ENCODE measurements at regions not wholly inside any gene's neighbourhood (a gene's known extent, or its start where the extent isn't known, plus 50 kb on each side); places are given as distances from the start of the nearest gene placed in this dataset.

DNA sequence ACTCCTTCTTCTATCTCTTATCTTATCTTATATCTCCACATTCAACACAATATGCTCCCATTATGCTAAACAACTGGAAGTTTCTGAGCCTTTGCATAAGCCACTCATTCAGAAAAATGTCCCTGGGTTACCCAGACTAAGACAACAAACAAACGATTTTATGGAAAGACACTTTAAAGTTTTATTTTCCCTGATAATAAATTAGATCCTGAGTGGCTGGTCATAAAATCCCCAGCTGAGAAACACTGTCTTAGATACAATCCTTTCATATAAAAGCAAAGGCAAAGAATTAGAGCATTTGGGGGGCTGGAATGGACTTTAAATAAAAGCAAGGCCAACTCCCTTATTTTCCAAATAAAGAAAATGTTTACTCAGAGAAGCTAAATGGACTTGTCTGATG, 322.3 kb downstream of the GBE1 start:
- TF ChIP-seq, protein P1, sequence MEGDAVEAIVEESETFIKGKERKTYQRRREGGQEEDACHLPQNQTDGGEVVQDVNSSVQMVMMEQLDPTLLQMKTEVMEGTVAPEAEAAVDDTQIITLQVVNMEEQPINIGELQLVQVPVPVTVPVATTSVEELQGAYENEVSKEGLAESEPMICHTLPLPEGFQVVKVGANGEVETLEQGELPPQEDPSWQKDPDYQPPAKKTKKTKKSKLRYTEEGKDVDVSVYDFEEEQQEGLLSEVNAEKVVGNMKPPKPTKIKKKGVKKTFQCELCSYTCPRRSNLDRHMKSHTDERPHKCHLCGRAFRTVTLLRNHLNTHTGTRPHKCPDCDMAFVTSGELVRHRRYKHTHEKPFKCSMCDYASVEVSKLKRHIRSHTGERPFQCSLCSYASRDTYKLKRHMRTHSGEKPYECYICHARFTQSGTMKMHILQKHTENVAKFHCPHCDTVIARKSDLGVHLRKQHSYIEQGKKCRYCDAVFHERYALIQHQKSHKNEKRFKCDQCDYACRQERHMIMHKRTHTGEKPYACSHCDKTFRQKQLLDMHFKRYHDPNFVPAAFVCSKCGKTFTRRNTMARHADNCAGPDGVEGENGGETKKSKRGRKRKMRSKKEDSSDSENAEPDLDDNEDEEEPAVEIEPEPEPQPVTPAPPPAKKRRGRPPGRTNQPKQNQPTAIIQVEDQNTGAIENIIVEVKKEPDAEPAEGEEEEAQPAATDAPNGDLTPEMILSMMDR (IDR thresholded peaks at IDR 0.05) = no peak

DNA sequence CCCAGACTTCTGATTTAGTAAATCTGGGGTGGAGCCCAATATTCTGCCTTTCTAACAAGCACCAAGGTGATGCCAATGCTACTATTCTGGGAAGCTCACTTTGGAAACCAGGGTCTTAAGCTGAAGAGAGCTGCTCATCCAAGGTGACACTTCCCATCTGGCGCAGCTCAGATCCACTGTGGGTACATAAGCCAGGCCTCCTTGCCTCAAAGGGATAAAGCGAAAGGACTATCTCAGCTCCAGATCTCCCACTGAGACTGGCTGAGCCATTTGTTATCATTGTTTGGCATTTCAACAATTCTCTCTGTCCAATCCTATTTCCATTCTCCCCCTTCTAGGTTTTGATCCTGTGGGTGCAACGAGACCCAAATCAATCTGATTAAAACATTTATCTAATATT, 323.8 kb downstream of the GBE1 start:
- TF ChIP-seq, protein P1 (IDR thresholded peaks at IDR 0.05) = no peak

DNA sequence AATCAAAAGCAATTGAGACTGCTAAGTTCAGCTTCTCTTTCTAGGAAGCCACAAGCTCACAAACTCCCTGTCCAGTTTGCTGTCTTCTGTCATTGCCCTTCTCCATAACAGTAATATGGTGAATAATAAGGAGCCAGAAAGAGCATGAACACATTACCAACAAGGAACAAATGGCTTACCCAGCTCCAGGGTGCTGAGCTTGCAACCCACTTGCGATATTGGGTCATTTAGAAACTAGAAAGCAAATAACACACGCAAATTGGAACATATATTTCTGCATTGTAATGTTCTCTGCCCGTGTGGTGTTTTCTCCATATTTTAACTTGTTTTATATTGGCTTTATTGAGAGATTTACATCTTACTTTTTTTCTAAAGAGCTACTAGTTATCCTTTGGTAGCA, 325.3 kb downstream of the GBE1 start:
- TF ChIP-seq, protein P1 (IDR thresholded peaks at IDR 0.05) = no peak

GRCh38 chr3:81435050-81435449, 326.4 kb downstream of the GBE1 start:
- TF ChIP-seq, protein P1 (IDR thresholded peaks at IDR 0.05) = no peak

DNA sequence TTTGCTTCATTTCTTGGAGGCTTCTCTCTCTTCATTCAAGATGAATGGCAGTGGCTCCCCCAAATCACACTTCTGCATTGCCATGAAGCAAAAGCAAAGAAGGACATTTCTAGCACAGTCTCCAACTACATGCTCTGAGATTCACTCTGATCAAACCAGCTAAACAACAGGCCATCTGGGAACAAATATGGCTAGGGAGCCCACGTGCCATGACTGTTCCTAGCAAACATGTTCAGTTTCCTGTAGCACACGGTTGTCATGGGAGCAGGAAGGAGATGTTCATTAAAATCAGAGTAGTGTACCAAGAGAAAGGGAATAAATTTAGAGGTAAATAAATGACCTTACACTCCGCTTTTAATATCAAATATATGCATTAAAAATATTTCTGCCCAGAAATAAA, 327.3 kb downstream of the GBE1 start:
- TF ChIP-seq, protein P1 (IDR thresholded peaks at IDR 0.05) = no peak

DNA sequence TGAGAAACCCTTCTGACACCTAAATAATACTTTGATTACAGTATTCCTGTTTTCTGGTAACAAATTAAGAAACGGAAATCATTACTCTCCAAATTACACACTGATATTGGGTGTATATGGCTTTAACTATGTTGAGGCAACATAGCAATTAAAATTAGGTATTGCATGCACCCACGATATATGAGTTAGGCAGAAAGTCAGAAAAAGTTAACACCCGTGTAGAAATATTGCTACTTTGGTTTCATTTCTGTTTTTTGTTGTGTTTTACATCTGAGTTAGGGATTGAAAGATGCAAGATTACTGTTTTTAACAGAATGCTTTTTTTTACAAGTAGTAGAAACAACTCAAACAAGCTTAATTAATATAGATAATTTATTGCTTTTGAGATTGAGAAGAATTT, 327.8 kb downstream of the GBE1 start:
- TF ChIP-seq, protein P1 (IDR thresholded peaks at IDR 0.05) = no peak

- TF ChIP-seq, protein P1 (IDR thresholded peaks at IDR 0.05) = no peak
These were observed 329.0 kb downstream of the GBE1 start for GRCh38 chr3:81432456-81432855.

DNA sequence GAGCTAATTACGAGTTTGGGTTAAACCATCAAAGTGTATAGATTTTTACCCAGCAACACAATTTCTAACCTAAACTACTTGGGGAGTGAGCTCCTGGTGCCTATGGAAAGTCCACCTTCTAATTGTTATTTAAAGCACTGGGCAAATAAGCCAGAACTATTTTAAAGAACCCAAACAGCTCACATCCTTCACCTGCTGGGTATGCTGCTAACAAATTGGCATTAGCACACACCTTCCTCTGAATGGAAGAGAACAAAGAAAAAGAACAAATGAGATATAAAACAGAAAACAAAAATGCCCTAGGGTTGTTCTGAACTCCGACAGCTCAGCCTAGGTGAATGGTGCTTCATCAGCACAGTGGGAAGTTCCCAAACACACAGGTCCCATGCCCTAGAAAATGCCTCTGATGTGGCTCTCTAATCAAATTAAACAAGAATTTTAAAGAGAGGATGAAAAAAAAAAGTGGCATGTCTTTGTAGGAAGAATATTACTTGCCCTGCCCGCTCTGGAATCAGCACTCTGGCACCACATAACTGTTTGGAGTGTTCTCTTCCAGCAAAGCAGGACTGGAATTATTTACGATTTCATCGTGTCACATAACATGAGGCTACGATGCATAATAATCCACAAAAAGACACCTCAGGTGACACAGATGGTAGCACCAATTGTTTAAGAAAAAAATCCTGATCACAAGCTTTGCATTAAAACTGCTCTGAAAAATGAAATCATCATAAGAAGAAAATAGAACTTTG, 334.4 kb downstream of the GBE1 start:
- TF ChIP-seq, protein P1 (IDR thresholded peaks at IDR 0.05) = no peak
